SK-N-SH (cell line): ENCODE measurements at regions not wholly inside any gene's neighbourhood (a gene's known extent, or its start where the extent isn't known, plus 50 kb on each side); places are given as distances from the start of the nearest gene placed in this dataset.

Experiments
- CTCF ChIA-PET: fragments of 300-600, 350-600 bp; formaldehyde crosslinking; extraction: SDS; loops from one replicate; lab custom pipeline; 2021; lab: Yijun Ruan, JAX
- POLR2A ChIA-PET: fragments of 350-600 bp; sonication (Branson Sonifier 250); formaldehyde crosslinking; extraction: SDS; loops from one replicate; lab custom pipeline; 2020; ENCODE audit warnings: antibody characterized with exemption, inconsistent platforms; lab: Yijun Ruan, JAX
- DNase-seq: peaks from one replicate; pipeline ENCODE4 v3.0.0; 2012
- H2AFZ ChIP-seq: fragments of 200-600 bp; sonication (generic); 2 replicates; pipeline ENCODE4 v1.8.1; 2016; ENCODE audit warnings: antibody characterized with exemption, mild to moderate bottlenecking, low read depth
- H3F3A ChIP-seq: fragments of 200-600 bp; sonication (generic); replicated peaks from 2 replicates; pipeline ENCODE3; 2016; ENCODE audit warnings: antibody characterized with exemption, mild to moderate bottlenecking; ENCODE audit not compliant: insufficient read depth
- H3K27ac ChIP-seq, 2 experiments: fragments of 200-500 bp in 1 of 2; fragments of 200-600 bp in 1 of 2; sonication (Bioruptor generic) in 1 of 2; sonication (generic), shearing (Covaris generic) in 1 of 2; 2 replicates each; pipeline versions ENCODE4 v1.5.1 to v1.6.1; 2014 to 2016; ENCODE audit warnings: low read depth in 2 of 2, inconsistent platforms in 1 of 2, low read length in 1 of 2, mild to moderate bottlenecking in 1 of 2, mixed read lengths in 1 of 2
- H3K27me3 ChIP-seq: fragments of 200-600 bp; sonication (generic), shearing (Covaris generic); 2 replicates; pipeline ENCODE4 v1.6.1; 2016; ENCODE audit warnings: mixed run types; ENCODE audit not compliant: insufficient read depth
- H3K36me3 ChIP-seq, 2 experiments: fragments of 200-500 bp in 1 of 2; fragments of 200-600 bp in 1 of 2; sonication (Bioruptor generic) in 1 of 2; sonication (generic) in 1 of 2; replicated peaks in 1 of 2; 2 replicates each; pipeline versions ENCODE3 to v1.5.1; 2014 to 2016; ENCODE audit warnings: low read length in 1 of 2, mild to moderate bottlenecking in 1 of 2; ENCODE audit not compliant: insufficient read depth in 2 of 2, control insufficient read depth in 1 of 2
- H3K4me1 ChIP-seq, 2 experiments: fragments of 200-500 bp in 1 of 2; fragments of 200-600 bp in 1 of 2; sonication (Bioruptor generic) in 1 of 2; sonication (generic), shearing (Covaris generic) in 1 of 2; 2 replicates each; pipeline versions ENCODE4 v1.5.1 to v1.6.1; 2014 to 2016; ENCODE audit warnings: low read depth in 1 of 2, low read length in 1 of 2, mixed run types in 1 of 2; ENCODE audit not compliant: insufficient read depth in 2 of 2, control insufficient read depth in 1 of 2
- H3K4me2 ChIP-seq: fragments of 200-600 bp; sonication (generic), shearing (Covaris generic); 2 replicates; pipeline ENCODE4 v1.6.1; 2017; ENCODE audit warnings: mixed run types
- H3K4me3 ChIP-seq, 2 experiments: fragments of 200-500 bp in 1 of 2; fragments of 200-600 bp in 1 of 2; sonication (Bioruptor generic) in 1 of 2; sonication (generic), shearing (Covaris generic) in 1 of 2; 2 replicates each; pipeline versions ENCODE4 v1.5.1 to v1.8.1; 2014 to 2016; ENCODE audit warnings: low read depth in 2 of 2, inconsistent platforms in 1 of 2, low read length in 1 of 2, mild to moderate bottlenecking in 1 of 2, mixed read lengths in 1 of 2, moderate library complexity in 1 of 2
- H3K79me2 ChIP-seq: fragments of 200-600 bp; sonication (generic); 2 replicates; pipeline ENCODE4 v1.8.1; 2017; ENCODE audit warnings: mild to moderate bottlenecking; ENCODE audit not compliant: insufficient read depth
- H3K9ac ChIP-seq: fragments of 200-600 bp; sonication (generic); 2 replicates; pipeline ENCODE4 v1.6.1; 2017; ENCODE audit warnings: mixed run types
- H3K9me2 ChIP-seq: fragments of 200-600 bp; sonication (generic); 2 replicates; pipeline ENCODE4 v1.6.1; 2017; ENCODE audit warnings: mixed run types
- H3K9me3 ChIP-seq: fragments of 200-600 bp; sonication (generic); 2 replicates; pipeline ENCODE4 v1.6.1; 2017; ENCODE audit warnings: mixed run types, mild to moderate bottlenecking, moderate library complexity
- H4K20me1 ChIP-seq: fragments of 200-600 bp; sonication (generic); 2 replicates; pipeline ENCODE4 v1.6.1; 2017; ENCODE audit warnings: mild to moderate bottlenecking, mixed run types; ENCODE audit not compliant: insufficient read depth
- ELF1 ChIP-seq: IDR thresholded peaks from 2 replicates; pipeline ENCODE4 v1.4.0; 2012
- EZH2phosphoT487 ChIP-seq: fragments of 200-600 bp; sonication (generic); IDR thresholded peaks from 2 replicates; pipeline ENCODE4 v1.6.1; 2017; ENCODE audit warnings: low read depth, mixed run types, mild to moderate bottlenecking, antibody characterized with exemption, moderate library complexity, borderline replicate concordance
- FOXJ3 ChIP-seq: sonication (generic); formaldehyde crosslinking; IDR thresholded peaks from 2 replicates; pipeline ENCODE4 v1.5.1; 2020; ENCODE audit warnings: mild to moderate bottlenecking, missing genetic modification reagents
- MEF2A ChIP-seq: IDR thresholded peaks from 2 replicates; pipeline ENCODE4 v1.4.0; 2012; ENCODE audit warnings: low read depth, borderline replicate concordance
- MXI1 ChIP-seq: IDR thresholded peaks from 2 replicates; pipeline ENCODE4 v1.6.1; 2012; ENCODE audit warnings: mild to moderate bottlenecking, low read depth, low read length, improper control_type of control experiment
- NFIC ChIP-seq: IDR thresholded peaks from 2 replicates; pipeline ENCODE4 v1.4.0; 2012; ENCODE audit warnings: borderline replicate concordance
- POLR2AphosphoS5 ChIP-seq: IDR thresholded peaks from 2 replicates; pipeline ENCODE4 v1.6.1; 2012; ENCODE audit warnings: low read depth, low read length
- RAD21 ChIP-seq: IDR thresholded peaks from 2 replicates; pipeline ENCODE4 v1.6.1; 2012; ENCODE audit warnings: mild to moderate bottlenecking, low read length
- SIN3A ChIP-seq: IDR thresholded peaks from 2 replicates; pipeline ENCODE4 v1.6.1; 2012; ENCODE audit warnings: low read depth, mild to moderate bottlenecking, low read length, moderate library complexity, borderline replicate concordance
- SMC3 ChIP-seq: IDR thresholded peaks from 2 replicates; pipeline ENCODE4 v1.6.1; 2012; ENCODE audit warnings: low read depth, low read length, improper control_type of control experiment
- TAF1 ChIP-seq: IDR thresholded peaks from 2 replicates; pipeline ENCODE4 v1.6.1; 2012; ENCODE audit warnings: low read depth, mild to moderate bottlenecking, low read length, moderate library complexity, borderline replicate concordance
- TEAD4 ChIP-seq: IDR thresholded peaks from 2 replicates; pipeline ENCODE4 v1.4.0; 2012; ENCODE audit warnings: mild to moderate bottlenecking, borderline replicate concordance; ENCODE audit not compliant: insufficient read depth
- USF2 ChIP-seq: fragments of 150-350 bp; IDR thresholded peaks from 2 replicates; pipeline ENCODE4 v1.6.1; 2017; ENCODE audit warnings: antibody characterized with exemption, low read length, low read depth, borderline replicate concordance
- WGBS: methylation state at CpG from one replicate; pipeline ENCODE4 v1.1.6; 2017; ENCODE audit warnings: low lambda C conversion rate; 5-methylcytosine and 5-hydroxymethylcytosine counted together
- TF ChIP-seq, protein P1 (sequence below): IDR thresholded peaks from 2 replicates; pipeline ENCODE4 v1.4.0; 2012; ENCODE audit warnings: low read depth, borderline replicate concordance
- TF ChIP-seq, protein P2 (sequence below): IDR thresholded peaks from 2 replicates; pipeline ENCODE4 v1.4.0; 2012; ENCODE audit warnings: low read depth

DNA sequence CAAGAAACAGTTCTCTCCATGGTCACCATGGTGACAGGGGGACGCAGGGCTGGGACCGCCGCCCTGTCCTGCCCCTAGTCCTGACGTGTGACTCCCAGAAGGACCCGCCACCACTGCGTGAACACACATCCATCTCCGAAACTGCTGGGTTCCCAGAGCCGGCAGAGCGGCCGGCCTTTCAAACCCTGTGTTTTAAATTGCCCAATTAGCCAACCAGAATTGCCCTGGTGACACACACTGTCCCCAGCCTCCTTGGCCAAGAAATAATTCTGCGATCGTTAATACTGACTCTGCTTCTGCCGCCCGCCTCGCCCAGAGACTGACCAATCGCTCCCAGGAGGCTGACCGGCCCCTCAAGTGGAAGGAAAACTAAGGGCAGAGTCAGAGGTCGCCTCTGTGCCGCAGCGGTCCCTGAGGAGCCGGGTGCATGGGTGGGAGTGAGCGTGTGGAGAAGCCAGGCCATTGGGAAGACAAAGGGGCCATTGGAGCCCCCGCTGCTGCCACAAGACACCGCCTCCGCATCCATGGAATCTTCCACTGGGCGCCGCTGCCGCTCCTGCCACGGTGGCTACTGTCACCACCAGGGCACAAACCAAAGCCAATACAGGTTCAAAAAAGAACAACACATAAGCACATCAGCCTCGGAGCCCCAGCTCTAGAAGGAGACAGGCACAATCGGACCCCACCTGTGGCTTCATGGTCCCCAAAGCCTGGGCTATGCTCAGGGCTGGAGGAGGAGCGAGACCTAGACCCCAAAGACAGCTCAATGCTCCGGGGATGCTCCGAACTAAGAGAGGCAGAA, 273.2 kb downstream of the NPHP4 start:
- H3K27me3 ChIP-seq = no peaks in the 10 kb centered on the region
- H3F3A ChIP-seq = no peaks in the 10 kb centered on the region
- CTCF ChIA-PET = interaction anchor here (0.7 to 1.6 kb wide), 3 partner anchors 10 to 809 kb away, joined by 3 to 5 read pairs (median 4); no protein-coding TSS in a partner anchor
- TF ChIP-seq NFIC = no peak
- TF ChIP-seq SMC3 = 0 out of 2 replicates have a peak, but pooled peaks have one; percentile 1
- no peak for TF ChIP-seq TEAD4
- TF ChIP-seq RAD21 = peak; percentile 43
- no peak for TF ChIP-seq EZH2phosphoT487
- TF ChIP-seq POLR2AphosphoS5 = no peak
- TF ChIP-seq, protein P1, sequence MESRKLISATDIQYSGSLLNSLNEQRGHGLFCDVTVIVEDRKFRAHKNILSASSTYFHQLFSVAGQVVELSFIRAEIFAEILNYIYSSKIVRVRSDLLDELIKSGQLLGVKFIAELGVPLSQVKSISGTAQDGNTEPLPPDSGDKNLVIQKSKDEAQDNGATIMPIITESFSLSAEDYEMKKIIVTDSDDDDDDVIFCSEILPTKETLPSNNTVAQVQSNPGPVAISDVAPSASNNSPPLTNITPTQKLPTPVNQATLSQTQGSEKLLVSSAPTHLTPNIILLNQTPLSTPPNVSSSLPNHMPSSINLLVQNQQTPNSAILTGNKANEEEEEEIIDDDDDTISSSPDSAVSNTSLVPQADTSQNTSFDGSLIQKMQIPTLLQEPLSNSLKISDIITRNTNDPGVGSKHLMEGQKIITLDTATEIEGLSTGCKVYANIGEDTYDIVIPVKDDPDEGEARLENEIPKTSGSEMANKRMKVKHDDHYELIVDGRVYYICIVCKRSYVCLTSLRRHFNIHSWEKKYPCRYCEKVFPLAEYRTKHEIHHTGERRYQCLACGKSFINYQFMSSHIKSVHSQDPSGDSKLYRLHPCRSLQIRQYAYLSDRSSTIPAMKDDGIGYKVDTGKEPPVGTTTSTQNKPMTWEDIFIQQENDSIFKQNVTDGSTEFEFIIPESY = no peak
- no peak for TF ChIP-seq MEF2A
- TF ChIP-seq, protein P2, sequence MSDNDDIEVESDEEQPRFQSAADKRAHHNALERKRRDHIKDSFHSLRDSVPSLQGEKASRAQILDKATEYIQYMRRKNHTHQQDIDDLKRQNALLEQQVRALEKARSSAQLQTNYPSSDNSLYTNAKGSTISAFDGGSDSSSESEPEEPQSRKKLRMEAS = no peak
- TF ChIP-seq USF2 = no peak
- TF ChIP-seq ELF1 = no peak
- no peak for TF ChIP-seq TAF1
- TF ChIP-seq FOXJ3 (CRISPR knock-in tag) = no peak
- no peak for TF ChIP-seq MXI1
- no peak for TF ChIP-seq SIN3A
- no peak overlapping the region for H3K9ac ChIP-seq
- 48% methylated on average over 26 of the region's 34 CpGs for WGBS
- POLR2A ChIA-PET = no interaction called here
- no peaks in the 10 kb centered on the region for H3K9me2 ChIP-seq
- no peaks in the 10 kb centered on the region for H4K20me1 ChIP-seq
- peaks cover 0 to 21% of the 10 kb centered on the region in 2 experiments; a peak in 1 of 4 replicates for H3K4me1 ChIP-seq
- H3K4me2 ChIP-seq = no peak overlapping the region
- no peaks in the 10 kb centered on the region for H3K79me2 ChIP-seq
- no peak for DNase-seq
- H3K9me3 ChIP-seq = no peaks in the 10 kb centered on the region
- no peaks in the 10 kb centered on the region for H3K36me3 ChIP-seq
- H3K4me3 ChIP-seq = no peak overlapping the region
- H2AFZ ChIP-seq = no peak overlapping the region
- H3K27ac ChIP-seq = no peak overlapping the region
